ENCODE measurements at regions not wholly inside any gene's neighbourhood (a gene's known extent, or its start where the extent isn't known, plus 50 kb on each side); places are given as distances from the start of the nearest gene placed in this dataset.

DNA sequence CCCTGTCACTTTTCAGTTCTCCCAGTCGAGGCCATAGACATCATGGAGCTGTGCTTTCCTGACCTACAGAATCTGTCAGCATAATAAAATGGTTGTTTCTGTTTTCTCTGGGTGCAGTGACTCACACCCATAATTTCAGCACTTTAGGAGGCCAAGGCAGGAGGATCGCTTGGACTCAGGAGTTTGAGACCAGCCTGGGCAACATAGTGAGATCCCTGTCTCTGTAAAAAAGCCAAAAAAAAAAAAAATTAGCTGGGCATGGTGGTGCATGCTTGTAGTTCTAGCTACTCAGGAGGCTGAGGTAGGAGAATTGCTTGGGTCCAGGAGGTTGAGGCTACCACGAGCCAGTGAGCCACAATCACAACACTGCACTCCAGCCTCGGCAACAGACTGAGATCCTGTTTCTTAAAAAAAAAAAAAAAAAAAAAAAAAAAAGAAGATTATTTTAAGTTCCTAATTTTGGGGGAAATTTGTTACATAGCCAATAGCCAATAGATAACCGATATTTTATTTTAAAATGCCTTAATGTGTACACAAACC is 196.2 kb downstream of the ADSS2 start:
- TF ChIP-seq, protein P1, sequence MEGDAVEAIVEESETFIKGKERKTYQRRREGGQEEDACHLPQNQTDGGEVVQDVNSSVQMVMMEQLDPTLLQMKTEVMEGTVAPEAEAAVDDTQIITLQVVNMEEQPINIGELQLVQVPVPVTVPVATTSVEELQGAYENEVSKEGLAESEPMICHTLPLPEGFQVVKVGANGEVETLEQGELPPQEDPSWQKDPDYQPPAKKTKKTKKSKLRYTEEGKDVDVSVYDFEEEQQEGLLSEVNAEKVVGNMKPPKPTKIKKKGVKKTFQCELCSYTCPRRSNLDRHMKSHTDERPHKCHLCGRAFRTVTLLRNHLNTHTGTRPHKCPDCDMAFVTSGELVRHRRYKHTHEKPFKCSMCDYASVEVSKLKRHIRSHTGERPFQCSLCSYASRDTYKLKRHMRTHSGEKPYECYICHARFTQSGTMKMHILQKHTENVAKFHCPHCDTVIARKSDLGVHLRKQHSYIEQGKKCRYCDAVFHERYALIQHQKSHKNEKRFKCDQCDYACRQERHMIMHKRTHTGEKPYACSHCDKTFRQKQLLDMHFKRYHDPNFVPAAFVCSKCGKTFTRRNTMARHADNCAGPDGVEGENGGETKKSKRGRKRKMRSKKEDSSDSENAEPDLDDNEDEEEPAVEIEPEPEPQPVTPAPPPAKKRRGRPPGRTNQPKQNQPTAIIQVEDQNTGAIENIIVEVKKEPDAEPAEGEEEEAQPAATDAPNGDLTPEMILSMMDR (IDR thresholded peaks at IDR 0.05): no peak
- TF ChIP-seq POLR2A (IDR thresholded peaks at IDR 0.05): no peak

DNA sequence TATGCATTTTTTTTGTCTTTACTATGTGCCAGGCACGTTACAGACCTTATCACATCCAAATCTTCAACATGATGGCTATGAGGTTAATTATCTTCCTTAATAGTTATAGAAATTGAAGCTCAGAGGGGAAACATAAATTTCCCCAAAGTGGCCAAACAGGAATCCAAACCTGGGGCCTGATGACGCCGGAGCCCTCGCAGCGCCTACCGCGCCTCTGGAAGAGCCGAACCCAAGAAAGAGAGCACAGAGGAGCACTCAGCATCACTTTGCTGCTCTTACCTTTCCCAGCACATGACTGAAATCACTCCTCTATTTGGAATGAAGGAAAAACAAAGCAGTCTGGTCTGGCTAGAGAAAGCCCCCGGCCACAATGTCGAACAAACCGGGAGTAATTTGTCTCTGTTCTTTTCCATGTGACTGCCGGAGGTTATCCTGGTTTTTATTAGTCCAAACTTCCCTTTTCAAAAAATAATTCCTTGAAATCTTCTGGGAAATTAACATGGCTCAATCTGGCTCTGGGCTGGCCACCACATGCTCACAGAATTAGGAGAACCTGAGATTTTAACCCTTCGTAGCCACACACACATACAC is 195.5 kb downstream of the ADSS2 start:
- WGBS, 2 donors: 42 to 45% methylated on average over 13 of the region's 13 CpGs
- no peak overlapping the region for H3K4me3 ChIP-seq (ENCODE audit: low read depth, poor library complexity, severe bottlenecking)
- intact Hi-C loops (cut with DNase I; ENCODE audit: low total_unique reads): no loop called here
- no peak for TF ChIP-seq POLR2A (IDR thresholded peaks at IDR 0.05)
- TF ChIP-seq, protein P1 (IDR thresholded peaks at IDR 0.05): no peak
- DNase-seq (ENCODE audit: low spot score in 2 of 2): peak in 1 of 2 donors; percentile 61

More for the DNA sequence above, 196.2 kb downstream of the ADSS2 start:
- DNase-seq (ENCODE audit: low spot score in 2 of 2): peak in 1 of 2 donors; percentile 52
- intact Hi-C loops (cut with DNase I; ENCODE audit: low total_unique reads): no loop called here
- H3K4me3 ChIP-seq (ENCODE audit: low read depth, poor library complexity, severe bottlenecking): no peak overlapping the region
- 88 to 89% methylated on average over 5 of the region's 5 CpGs for WGBS, 2 donors

DNA sequence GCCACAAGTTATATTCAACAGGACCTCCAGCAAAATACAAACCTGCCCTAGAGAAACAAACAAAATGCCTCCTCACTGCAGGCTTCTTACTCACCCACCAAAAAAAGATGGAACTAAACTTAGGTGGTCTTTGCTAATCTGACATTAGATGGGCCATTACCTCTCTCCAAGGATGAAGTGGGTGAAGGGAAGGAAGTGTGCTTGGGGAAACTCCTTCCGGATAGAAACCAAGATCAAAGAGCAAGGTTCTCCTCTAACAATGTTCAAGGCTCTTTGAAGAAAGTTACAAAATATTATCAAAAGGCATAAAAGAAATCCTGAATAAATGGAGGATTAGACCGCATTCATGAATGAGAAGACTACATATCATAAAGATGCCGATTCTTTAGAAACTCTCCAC is 187.5 kb downstream of the ADSS2 start:
- H3K4me3 ChIP-seq (ENCODE audit: low read depth, poor library complexity, severe bottlenecking): no peak overlapping the region
- intact Hi-C loops (cut with DNase I; ENCODE audit: low total_unique reads): loop anchor here (10.0 kb wide), 1 partner anchor 509 kb away; no protein-coding TSS in a partner anchor
- WGBS, 2 donors: 88% methylated on average over 3 of the region's 3 CpGs
- no peak for DNase-seq (ENCODE audit: low spot score in 2 of 2)
- TF ChIP-seq, protein P1 (IDR thresholded peaks at IDR 0.05): no peak
- no peak for TF ChIP-seq POLR2A (IDR thresholded peaks at IDR 0.05)

DNA sequence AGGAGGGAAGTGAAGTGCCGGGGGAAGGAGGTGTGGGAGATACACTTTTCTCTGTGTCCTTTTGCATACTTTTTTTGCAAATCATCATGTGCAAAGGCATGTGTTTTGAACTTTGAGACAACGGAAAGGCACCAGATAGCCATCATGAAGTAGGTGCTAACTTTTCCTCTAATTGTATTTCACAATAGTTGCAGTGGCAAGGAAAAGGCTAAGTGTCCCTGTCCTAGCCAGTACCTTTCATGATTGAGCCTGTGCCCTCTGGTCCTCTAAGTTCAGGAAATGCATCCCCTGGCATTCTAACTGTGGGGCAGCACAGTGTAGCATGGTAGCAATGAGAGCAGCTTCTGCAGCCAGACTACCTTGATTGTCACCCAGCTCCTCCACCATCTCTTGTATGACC is 186.2 kb downstream of the ADSS2 start:
- peak in 1 of 2 donors; percentile 29 for DNase-seq (ENCODE audit: low spot score in 2 of 2)
- WGBS, 2 donors: 90 to 94% methylated on average over 2 of the region's 2 CpGs
- TF ChIP-seq POLR2A (IDR thresholded peaks at IDR 0.05): no peak
- TF ChIP-seq, protein P1 (IDR thresholded peaks at IDR 0.05): no peak
- intact Hi-C loops (cut with DNase I; ENCODE audit: low total_unique reads): loop anchor here (10.0 kb wide), 1 partner anchor 511 kb away; no protein-coding TSS in a partner anchor
- no peak overlapping the region for H3K4me3 ChIP-seq (ENCODE audit: low read depth, poor library complexity, severe bottlenecking)

DNA sequence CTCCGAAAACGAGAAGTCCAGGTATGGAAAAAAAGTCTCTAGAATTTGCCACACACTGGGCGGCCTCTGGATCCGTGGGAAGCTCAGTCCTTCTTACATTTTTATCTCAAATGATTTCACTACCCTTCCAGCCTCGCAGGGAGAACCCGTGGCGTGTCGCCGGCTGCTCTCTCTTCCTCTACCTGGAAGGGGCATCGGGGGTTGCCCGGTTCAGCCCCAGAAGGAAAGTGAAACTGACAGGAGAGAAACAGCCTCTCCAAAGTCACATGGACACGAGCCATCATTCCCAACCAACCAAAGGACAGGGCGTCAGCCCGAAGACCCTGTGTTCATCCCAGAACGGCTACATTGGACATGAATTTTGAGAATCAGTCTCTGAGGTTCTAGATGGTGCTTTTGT is 182.5 kb downstream of the ADSS2 start:
- peak in 1 of 2 donors; percentile 77 for DNase-seq (ENCODE audit: low spot score in 2 of 2)
- intact Hi-C loops (cut with DNase I; ENCODE audit: low total_unique reads): loop anchor here (10.0 kb wide), 1 partner anchor 514 kb away; no protein-coding TSS in a partner anchor
- TF ChIP-seq POLR2A (IDR thresholded peaks at IDR 0.05): no peak
- TF ChIP-seq, protein P1 (IDR thresholded peaks at IDR 0.05): no peak
- 87 to 88% methylated on average over 15 of the region's 15 CpGs for WGBS, 2 donors
- H3K4me3 ChIP-seq (ENCODE audit: low read depth, poor library complexity, severe bottlenecking): no peak overlapping the region

All from lower leg skin (tissue), 4 donors.